ENCODE measurements at regions not wholly inside any gene's neighbourhood (a gene's known extent, or its start where the extent isn't known, plus 50 kb on each side); places are given as distances from the start of the nearest gene placed in this dataset.

GRCh38 chr3:103136621-103137020 lies 701.8 kb downstream of the ZPLD1 start:
- no peaks in the 10 kb centered on the region for H3K79me2 ChIP-seq (ENCODE audit: control insufficient read depth, insufficient read depth, low read length)
- FAIRE-seq: no peak
- H3K4me1 ChIP-seq (ENCODE audit: control insufficient read depth, extremely low read depth, insufficient read depth, low read length): no peaks in the 10 kb centered on the region
- H3K36me3 ChIP-seq (ENCODE audit: control insufficient read depth in 2 of 2, extremely low read depth in 1 of 2, insufficient read depth in 2 of 2, low read length in 2 of 2): no peaks in the 10 kb centered on the region
- TF ChIP-seq EZH2 (IDR thresholded peaks at IDR 0.05; ENCODE audit: low read length) (no peak), CTCF (optimal IDR thresholded peaks at IDR 0.05 in 1 of 3, IDR thresholded peaks at IDR 0.05 in 1 of 3, conservative IDR thresholded peaks at IDR 0.05 in 1 of 3; ENCODE audit: extremely low read depth in 1 of 3, insufficient read depth in 2 of 3, low read length in 3 of 3) (no peak)
- H3K27me3 ChIP-seq (ENCODE audit: control insufficient read depth, extremely low read depth, insufficient read depth, low read length): no peaks in the 10 kb centered on the region
- H3K9me1 ChIP-seq (ENCODE audit: control insufficient read depth, extremely low read depth, insufficient read depth, low read length): no peaks in the 10 kb centered on the region
- H2AFZ ChIP-seq (ENCODE audit: control insufficient read depth, low read length): no peak overlapping the region
- no peak overlapping the region for H3K4me3 ChIP-seq (ENCODE audit: control insufficient read depth in 2 of 3, extremely low read depth in 1 of 3, insufficient read depth in 2 of 3, low read depth in 1 of 3, low read length in 3 of 3)
- H3K9ac ChIP-seq (ENCODE audit: control insufficient read depth, extremely low read depth, insufficient read depth, low read length): no peak overlapping the region
- DNase-seq (ENCODE audit: low read depth, low spot score): no peak
- dilution Hi-C loops (cut with MboI; ENCODE audit: extremely low pct_ligation_motif_present, low sequenced_read_pairs): no loop called here
- H3K4me2 ChIP-seq (ENCODE audit: control insufficient read depth, extremely low read depth, insufficient read depth, low read depth, low read length): no peak overlapping the region
- H3K27ac ChIP-seq (ENCODE audit: control insufficient read depth, insufficient read depth, low read length): no peak overlapping the region
- H4K20me1 ChIP-seq (ENCODE audit: control insufficient read depth, extremely low read depth, insufficient read depth, low read length): no peaks in the 10 kb centered on the region
- no peaks in the 10 kb centered on the region for H3K9me3 ChIP-seq (ENCODE audit: control insufficient read depth, low read depth, low read length)

- Histone ChIP-seq H3K4me3 (ENCODE audit: control insufficient read depth in 2 of 3, extremely low read depth in 1 of 3, insufficient read depth in 2 of 3, low read depth in 1 of 3, low read length in 3 of 3) (no peak overlapping the region), H3K9me1 (ENCODE audit: control insufficient read depth, extremely low read depth, insufficient read depth, low read length) (no peaks in the 10 kb centered on the region), H4K20me1 (ENCODE audit: control insufficient read depth, extremely low read depth, insufficient read depth, low read length) (no peaks in the 10 kb centered on the region), H3K4me1 (ENCODE audit: control insufficient read depth, extremely low read depth, insufficient read depth, low read length) (no peaks in the 10 kb centered on the region), H3K27ac (ENCODE audit: control insufficient read depth, insufficient read depth, low read length) (no peak overlapping the region), H3K9me3 (ENCODE audit: control insufficient read depth, low read depth, low read length) (no peaks in the 10 kb centered on the region), H3K9ac (ENCODE audit: control insufficient read depth, extremely low read depth, insufficient read depth, low read length) (no peak overlapping the region), H3K4me2 (ENCODE audit: control insufficient read depth, extremely low read depth, insufficient read depth, low read depth, low read length) (no peak overlapping the region), H3K36me3 (ENCODE audit: control insufficient read depth in 2 of 2, extremely low read depth in 1 of 2, insufficient read depth in 2 of 2, low read length in 2 of 2) (no peaks in the 10 kb centered on the region), H2AFZ (ENCODE audit: control insufficient read depth, low read length) (no peak overlapping the region), H3K79me2 (ENCODE audit: control insufficient read depth, insufficient read depth, low read length) (no peaks in the 10 kb centered on the region), H3K27me3 (ENCODE audit: control insufficient read depth, extremely low read depth, insufficient read depth, low read length) (no peaks in the 10 kb centered on the region)
- no peak for TF ChIP-seq CTCF (optimal IDR thresholded peaks at IDR 0.05 in 1 of 3, IDR thresholded peaks at IDR 0.05 in 1 of 3, conservative IDR thresholded peaks at IDR 0.05 in 1 of 3; ENCODE audit: extremely low read depth in 1 of 3, insufficient read depth in 2 of 3, low read length in 3 of 3)
- TF ChIP-seq EZH2 (IDR thresholded peaks at IDR 0.05; ENCODE audit: low read length): no peak
- dilution Hi-C loops (cut with MboI; ENCODE audit: extremely low pct_ligation_motif_present, low sequenced_read_pairs): no loop called here
- FAIRE-seq (no peak), DNase-seq (ENCODE audit: low read depth, low spot score) (no peak)
Measured at GRCh38 chr3:103137830-103138229, 703.0 kb downstream of the ZPLD1 start.
